ENCODE measurements at regions not wholly inside any gene's neighbourhood (a gene's known extent, or its start where the extent isn't known, plus 50 kb on each side); places are given as distances from the start of the nearest gene placed in this dataset.

- ChIA-PET CTCF (ENCODE audit: low intra/inter-chr PET ratio, low total read pairs) (no interaction called here), POLR2A (no interaction called here)
- Histone ChIP-seq H3K4me3 (replicated peaks in 1 of 3; ENCODE audit: insufficient read depth in 1 of 3, low read depth in 2 of 3, low read length in 3 of 3) (no peak overlapping the region), H4K20me1 (ENCODE audit: insufficient read depth, low read length) (no peaks in the 10 kb centered on the region), H3K4me2 (ENCODE audit: low read depth, low read length) (no peak overlapping the region), H3K36me3 (replicated peaks in 1 of 2; ENCODE audit: control insufficient read depth in 1 of 2, insufficient read depth in 2 of 2, low read length in 2 of 2) (no peaks in the 10 kb centered on the region), H2AFZ (ENCODE audit: low read length) (no peak overlapping the region), H3K27me3 (ENCODE audit: control insufficient read depth in 1 of 2, insufficient read depth in 2 of 2, low read length in 2 of 2) (no peaks in the 10 kb centered on the region), H3K4me1 (ENCODE audit: insufficient read depth, low read length) (peaks cover 12% of the 10 kb centered on the region), H3K79me2 (ENCODE audit: insufficient read depth, low read length) (no peaks in the 10 kb centered on the region), H3K9me3 (ENCODE audit: low read length) (no peaks in the 10 kb centered on the region), H3K27ac (ENCODE audit: extremely low read length, insufficient read depth, low read length) (no peak overlapping the region), H3K9ac (ENCODE audit: insufficient read depth, low read depth, low read length) (no peak overlapping the region)
- DNase-seq (ENCODE audit: low spot score) (no peak), FAIRE-seq (no peak), ATAC-seq (no peak)
- 9% methylated on average over 3 of the region's 3 CpGs for WGBS (ENCODE audit: low lambda C conversion rate)
- TF ChIP-seq ZNF260 (CRISPR knock-in tag; IDR thresholded peaks at IDR 0.05; ENCODE audit: borderline replicate concordance, low read depth), result no peak
- TF ChIP-seq TEAD3 (CRISPR knock-in tag; optimal IDR thresholded peaks at IDR 0.05; ENCODE audit: borderline replicate concordance), result no peak
- TF ChIP-seq GTF3A (CRISPR knock-in tag; conservative IDR thresholded peaks at IDR 0.05), result no peak
- no peak for TF ChIP-seq ZIK1 (CRISPR knock-in tag; IDR thresholded peaks at IDR 0.05; ENCODE audit: borderline replicate concordance, low read depth)
- no peak for TF ChIP-seq HNRNPL (IDR thresholded peaks at IDR 0.05; ENCODE audit: low read depth, low read length)
- TF ChIP-seq THAP7 (CRISPR knock-in tag; IDR thresholded peaks at IDR 0.05), result no peak
- TF ChIP-seq CC2D1A (CRISPR knock-in tag; IDR thresholded peaks at IDR 0.05), result no peak
- TF ChIP-seq RAD51 (IDR thresholded peaks at IDR 0.05; ENCODE audit: borderline replicate concordance), result no peak
- TF ChIP-seq ZNF251 (CRISPR knock-in tag; IDR thresholded peaks at IDR 0.05), result no peak
- BruUV-seq (replicated peaks), result no TSS peak
- intact Hi-C loops (cut with micrococcal nuclease; ENCODE audit: unreplicated experiment), result no loop called here
- in situ Hi-C loops (cut with HindIII; ENCODE audit: extremely low pct_ligation_motif_present, low pct_unique_long_range_greater_than_20kb), result no loop called here
Measured at GRCh38 chr2:226336283-226336682, 463.3 kb downstream of the IRS1 start.
